HG03095 (cell line): ENCODE measurements at regions not wholly inside any gene's neighbourhood (a gene's known extent, or its start where the extent isn't known, plus 50 kb on each side); places are given as distances from the start of the nearest gene placed in this dataset.
"Not testable (repeated sequence)": the region's sequence is repeated elsewhere in the genome, so short reads cannot be mapped to it uniquely, and the experiment has no call there.

ENCODE experiments used
- ATAC-seq: cut with Tn5 transposase; IDR thresholded peaks from one replicate; pipeline ENCODE4 v1.9.1; 2021; ENCODE audit warnings: moderate library complexity; ENCODE audit not compliant: unreplicated experiment

GRCh38 chr11:121907379-121907778, 208.6 kb downstream of the BLID start:
- ATAC-seq = no peak

GRCh38 chr11:121904148-121904547, 211.9 kb downstream of the BLID start:
- ATAC-seq = no peak

GRCh38 chr11:121901886-121902285, 214.1 kb downstream of the BLID start:
- no peak for ATAC-seq

- not testable (repeated sequence) for ATAC-seq
Measured at GRCh38 chr11:121901417-121901816, 214.6 kb downstream of the BLID start.

DNA sequence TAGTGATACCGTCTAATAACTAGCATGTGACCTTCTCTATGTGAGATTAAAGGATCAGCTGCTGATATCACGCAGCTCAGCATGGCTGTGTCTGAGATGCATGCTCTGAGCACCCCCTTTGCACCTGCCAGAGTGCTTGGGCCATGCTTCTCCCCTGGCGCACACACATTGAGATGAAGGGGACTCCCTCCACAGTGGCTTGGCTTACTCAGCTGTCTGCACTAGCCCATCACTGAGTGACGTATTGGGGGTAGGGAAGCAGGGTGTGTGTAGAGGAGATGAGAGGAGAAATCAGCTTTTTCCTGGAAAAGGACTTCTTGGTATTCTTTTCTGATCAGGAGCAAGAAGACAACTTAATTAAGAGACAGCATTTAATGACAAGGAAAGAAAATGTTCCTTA, 216.5 kb downstream of the BLID start:
- ATAC-seq = no peak

DNA sequence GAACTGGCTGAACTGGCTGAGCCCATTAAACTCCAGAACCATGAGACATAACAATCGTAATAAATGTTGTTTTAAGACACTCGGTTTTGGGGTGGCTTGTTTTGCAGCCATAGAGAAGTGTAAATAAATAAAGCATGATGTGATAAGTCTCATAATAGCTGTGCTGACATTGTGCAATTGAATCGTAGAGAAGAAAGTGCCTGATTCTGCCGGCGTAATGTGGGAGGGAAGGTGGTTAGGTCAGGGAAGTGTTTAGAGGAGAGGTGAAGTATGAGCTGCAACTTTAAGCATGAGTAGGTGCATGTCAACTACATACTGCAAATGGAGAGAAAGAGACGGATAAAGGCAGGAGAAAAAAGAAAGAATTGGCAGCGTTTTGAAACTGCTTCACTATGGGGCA, 217.1 kb downstream of the BLID start:
- ATAC-seq = no peak

- no peak for ATAC-seq
Measured at GRCh38 chr11:121895919-121896318, 220.1 kb downstream of the BLID start.

DNA sequence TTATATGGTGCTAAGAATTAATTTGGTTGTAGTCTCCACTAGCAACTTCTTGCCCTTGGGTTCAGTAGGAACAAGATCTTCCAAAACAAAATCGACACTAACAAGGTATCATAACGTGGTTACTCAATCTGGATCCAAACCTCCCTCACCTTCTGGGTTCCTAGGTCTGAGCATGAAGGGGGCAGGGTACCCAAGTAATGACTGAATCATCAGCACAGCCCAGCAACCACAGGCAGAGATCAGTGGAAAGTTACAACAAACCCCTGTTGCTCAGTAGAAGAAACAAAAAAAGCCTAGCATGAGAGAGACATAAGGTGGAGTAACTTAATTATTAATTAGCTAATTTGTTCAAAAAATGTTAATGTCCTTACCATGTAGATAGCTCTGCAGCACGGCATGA, 221.4 kb downstream of the BLID start:
- no peak for ATAC-seq

- no peak for ATAC-seq
Measured at GRCh38 chr11:121892863-121893262, 223.2 kb downstream of the BLID start.

DNA sequence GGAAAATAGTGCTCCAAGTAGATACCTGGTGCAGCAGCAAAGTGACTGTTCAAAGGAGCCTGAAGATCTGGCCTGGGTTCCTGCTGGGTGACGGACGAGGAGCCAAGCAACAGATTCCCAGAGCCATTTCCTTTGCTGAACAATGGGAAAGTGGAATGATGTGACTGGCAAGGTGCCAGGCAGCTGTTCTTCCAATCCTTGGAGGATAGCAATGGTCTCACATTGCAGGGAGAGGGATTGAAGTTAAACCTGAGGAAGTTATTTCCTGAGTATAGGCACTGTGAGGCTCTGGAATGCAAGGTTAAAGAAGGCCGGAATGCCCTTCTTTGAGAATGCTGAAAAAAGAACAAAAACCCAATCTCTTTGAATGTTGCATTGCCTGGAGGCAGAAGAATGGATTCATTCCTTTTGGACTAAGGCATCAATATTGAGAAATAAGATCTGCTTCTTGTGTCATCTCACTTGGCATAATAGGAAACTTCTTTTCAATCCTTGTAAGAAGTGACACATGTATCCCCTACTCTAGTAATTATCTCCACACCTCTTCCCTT, 223.8 kb downstream of the BLID start:
- no peak for ATAC-seq

GRCh38 chr11:121890946-121891515, 225.0 kb downstream of the BLID start:
- no peak for ATAC-seq

DNA sequence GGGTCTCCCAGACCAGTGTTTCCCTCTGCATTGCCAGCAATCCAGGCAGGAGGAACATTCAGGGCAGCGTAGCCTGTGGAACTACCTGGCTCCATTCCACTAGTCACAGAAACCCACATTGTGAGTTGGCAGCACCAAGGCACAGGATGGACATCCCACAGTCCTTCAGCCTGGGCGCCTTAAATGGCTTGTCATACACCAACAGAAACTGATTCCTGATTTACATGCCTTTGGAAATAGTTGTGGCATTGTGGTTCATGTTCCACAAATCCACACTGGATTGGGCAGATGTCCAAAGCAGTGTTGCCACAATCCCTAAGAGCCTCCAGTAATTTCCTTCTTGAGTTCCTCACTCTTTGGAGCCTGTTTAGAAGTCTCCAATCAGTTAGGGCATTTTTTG, 225.6 kb downstream of the BLID start:
- ATAC-seq = no peak

GRCh38 chr11:121889931-121890330, 226.1 kb downstream of the BLID start:
- ATAC-seq = no peak

DNA sequence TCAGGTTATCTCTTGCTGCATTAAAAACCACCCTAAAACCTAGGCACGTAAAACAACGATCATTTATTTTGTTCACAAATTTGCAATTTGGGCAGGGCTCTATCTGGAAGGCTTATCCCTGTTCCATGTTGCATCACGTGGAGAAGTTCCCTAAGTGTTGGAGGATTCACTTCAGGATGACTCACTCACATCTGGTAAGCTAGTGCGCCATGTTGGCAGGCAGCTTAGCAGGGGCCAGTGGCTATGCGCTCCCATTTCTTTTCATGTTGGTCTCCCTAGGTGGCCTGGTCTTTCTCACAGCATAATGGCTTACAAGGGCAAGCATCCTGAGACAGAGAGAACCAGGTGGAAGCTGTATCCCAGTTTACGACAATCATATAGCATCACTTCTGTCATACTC, 226.8 kb downstream of the BLID start:
- no peak for ATAC-seq

DNA sequence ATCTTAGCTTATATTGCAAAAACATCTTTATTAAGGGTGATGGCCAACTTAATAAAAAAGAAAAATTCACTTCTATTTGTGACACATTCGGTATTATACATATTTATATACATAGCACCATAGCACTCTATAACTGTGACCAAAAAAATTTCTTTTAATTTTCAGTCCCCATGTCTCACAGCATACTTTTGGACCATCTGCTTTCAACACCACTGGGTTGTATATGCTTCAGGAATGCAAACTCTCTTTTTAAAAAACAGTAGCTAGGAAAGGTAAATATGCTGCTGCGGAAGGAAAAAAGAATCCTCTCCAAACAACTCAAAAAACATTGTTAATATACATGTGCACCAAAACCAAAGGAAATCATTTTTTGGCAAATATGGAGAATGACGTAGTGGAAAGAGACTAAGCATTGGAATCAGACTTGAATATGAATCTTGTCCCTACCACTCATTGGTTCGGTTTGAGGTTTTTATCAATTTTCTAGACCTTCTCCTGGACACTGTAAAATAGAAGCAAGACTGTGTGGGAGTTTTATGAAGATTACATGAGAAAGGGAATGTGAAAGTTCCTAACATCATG, 227.9 kb downstream of the BLID start:
- no peak for ATAC-seq

DNA sequence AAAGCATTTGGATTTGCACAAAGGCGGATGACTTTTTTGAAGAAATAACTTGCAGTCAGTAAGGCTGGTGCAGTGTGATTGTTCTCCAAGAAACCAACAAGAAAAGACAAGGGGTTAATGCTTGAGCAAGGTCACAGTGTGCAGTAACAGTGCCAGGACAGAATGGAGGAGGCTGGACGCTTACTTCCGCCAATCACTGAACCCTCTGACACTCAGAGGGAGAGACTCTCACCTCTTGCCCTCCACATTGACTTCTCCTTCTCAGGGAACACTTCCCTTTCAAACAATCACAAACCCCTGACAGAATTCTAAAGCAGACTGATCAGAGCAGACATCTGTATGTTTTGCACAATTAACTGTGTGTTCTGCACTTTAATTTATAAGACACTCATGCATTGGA, 228.4 kb downstream of the BLID start:
- no peak for ATAC-seq

DNA sequence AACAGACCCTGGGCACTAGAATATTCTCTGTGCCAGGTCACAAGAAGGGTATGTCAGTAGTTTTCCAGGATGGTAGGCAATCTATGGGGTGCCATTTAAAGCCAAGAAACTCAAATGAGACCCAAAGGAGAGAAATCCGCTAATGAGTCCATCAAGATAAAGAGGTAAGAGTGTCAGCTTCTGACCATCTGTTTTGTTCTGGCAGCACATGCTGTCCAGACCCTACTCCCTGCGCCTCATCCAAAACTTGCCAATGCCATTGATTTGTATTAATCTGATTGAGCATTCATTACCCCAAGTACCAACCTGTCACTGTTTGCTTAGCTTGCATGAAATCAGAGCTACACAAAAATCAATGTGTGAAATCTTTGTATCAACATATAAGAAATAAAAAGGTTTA, 229.0 kb downstream of the BLID start:
- no peak for ATAC-seq

DNA sequence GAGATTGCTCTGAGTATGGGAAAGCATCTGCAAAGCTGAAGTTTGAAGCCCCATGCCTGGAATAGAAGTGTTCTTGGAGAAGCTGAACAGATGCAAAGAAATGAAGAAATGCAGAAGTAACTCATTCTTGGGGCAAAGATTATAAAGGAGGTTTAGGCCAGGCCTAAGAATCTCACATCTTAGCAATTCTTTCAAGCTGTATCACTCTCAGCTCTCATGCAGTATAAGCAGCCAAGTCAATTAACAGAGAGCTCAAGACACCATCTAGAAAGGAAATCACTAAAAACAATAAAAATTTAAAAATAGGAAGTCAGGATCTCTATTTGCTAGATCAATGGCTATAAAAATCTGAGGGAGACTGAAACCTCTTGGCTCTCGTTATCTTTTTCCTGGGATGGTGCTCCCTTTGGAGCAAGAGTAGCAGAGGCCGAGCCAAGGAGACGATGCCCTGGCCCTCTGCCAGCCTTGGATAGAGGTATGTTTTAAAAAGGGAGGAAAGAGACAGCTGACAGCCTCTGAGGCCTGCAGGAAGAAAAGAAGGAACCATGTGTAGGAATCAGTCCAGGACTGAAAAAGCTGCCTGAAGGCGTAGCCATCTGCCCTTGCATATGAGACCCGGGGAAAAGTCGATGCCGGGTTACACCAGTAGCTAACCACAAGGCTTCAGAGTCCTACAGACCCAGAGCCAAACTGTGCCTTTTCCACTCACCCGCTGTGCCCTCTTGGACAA, 229.8 kb downstream of the BLID start:
- no peak for ATAC-seq

GRCh38 chr11:121884626-121885025, 231.4 kb downstream of the BLID start:
- ATAC-seq = no peak

DNA sequence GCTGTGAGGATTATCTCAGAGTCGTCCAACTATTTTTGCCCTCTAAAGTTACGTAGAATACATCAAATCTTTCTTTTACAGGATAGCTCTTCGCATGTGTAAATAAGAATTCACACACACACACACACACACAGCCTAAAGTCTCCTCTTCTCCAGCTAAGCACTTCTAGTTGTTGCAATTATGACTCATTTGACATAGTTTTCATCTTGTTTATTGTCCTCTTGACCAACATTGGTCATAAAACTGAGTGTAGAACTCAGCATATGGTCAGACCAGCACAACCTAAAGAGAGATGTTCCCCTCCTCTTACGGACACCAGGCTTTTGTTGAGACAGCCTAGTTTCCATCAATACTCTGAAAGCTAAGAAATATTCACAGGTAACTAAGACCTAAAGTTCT, 234.2 kb downstream of the BLID start:
- no peak for ATAC-seq

DNA sequence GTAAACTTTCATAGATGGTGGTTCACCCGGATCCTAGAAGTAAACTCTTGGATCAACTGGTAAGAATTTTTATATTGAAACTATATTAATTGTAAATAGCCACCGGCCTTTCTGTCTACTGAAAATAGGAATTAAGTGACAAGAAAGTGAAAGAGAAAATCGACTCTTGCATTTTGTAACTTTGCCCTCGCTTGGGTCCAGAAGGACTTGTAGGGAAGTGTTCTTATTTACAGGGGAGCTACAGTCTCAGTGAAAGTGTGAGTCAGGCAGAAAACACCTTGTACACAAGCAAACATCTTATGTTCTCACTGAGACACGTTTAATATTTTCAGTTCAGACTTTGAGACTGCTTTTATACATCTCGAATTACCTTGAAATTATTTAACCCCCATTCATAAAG, 238.9 kb downstream of the BLID start:
- no peak for ATAC-seq

GRCh38 chr11:121873766-121874165, 242.2 kb downstream of the BLID start:
- ATAC-seq = no peak
